K562 (cell line): ENCODE measurements at regions not wholly inside any gene's neighbourhood (a gene's known extent, or its start where the extent isn't known, plus 50 kb on each side); places are given as distances from the start of the nearest gene placed in this dataset.

Experiments used
- ATAC-seq: fragments of 200-7000 bp; cut with Tn5 transposase; 3 replicates; pipeline ENCODE4 v1.9.1; 2020; ENCODE audit warnings: moderate library complexity
- BruUV-seq: library from RNA; stranded (reverse); fragments of 400-500 nt; replicated peaks from 2 replicates; lab custom pipeline; 2021; lab: Mats Ljungman, UMichigan
- CTCF ChIA-PET: fragments of 300-600 bp; formaldehyde crosslinking; extraction: SDS; loops from one replicate; lab custom pipeline; 2021; ENCODE audit warnings: low intra/inter-chr PET ratio; lab: Yijun Ruan, JAX
- POLR2A ChIA-PET: fragments of 300-600, 350-650 bp; sonication (Branson Sonifier 250); formaldehyde crosslinking; extraction: SDS; loops from one replicate; lab custom pipeline; 2021; ENCODE audit warnings: antibody characterized with exemption, inconsistent platforms; lab: Yijun Ruan, JAX
- DNase-seq, 4 experiments: peaks; one replicate each; pipeline versions ENCODE4 v3.0.0 to v3.0.0-alpha.2; 2011 to 2018; ENCODE audit warnings: low spot score in 3 of 4, mixed read lengths in 3 of 4; ENCODE audit errors: extremely low read depth in 1 of 4
- FAIRE-seq: peaks from 2 replicates; lab custom pipeline; 2011; peaks lifted over from hg19 to GRCh38; lab: Jason Lieb, UNC
- H2AFZ ChIP-seq: 2 replicates; pipeline ENCODE4 v1.6.0; 2011; ENCODE audit warnings: low read depth, low read length, control low read depth, inconsistent platforms
- H3K27ac ChIP-seq: fragments of 200-600 bp; 3 replicates; pipeline ENCODE4 v1.8.0; 2011; ENCODE audit warnings: low read depth, mild to moderate bottlenecking, control low read depth, inconsistent platforms, low read length, moderate library complexity, mixed read lengths; ENCODE audit errors: extremely low read depth
- H3K27me3 ChIP-seq, 2 experiments: fragments of 300-600 bp in 1 of 2; 2 replicates in 1 of 2; 3 replicates in 1 of 2; pipeline versions ENCODE4 v1.6.0 to v1.8.0; 2011; ENCODE audit warnings: inconsistent platforms in 2 of 2, low read length in 2 of 2, mild to moderate bottlenecking in 1 of 2, mixed read lengths in 1 of 2, moderate library complexity in 1 of 2; ENCODE audit not compliant: control insufficient read depth in 2 of 2, insufficient read depth in 2 of 2
- H3K36me3 ChIP-seq: fragments of 300-600 bp; 3 replicates; pipeline ENCODE4 v1.8.0; 2011; ENCODE audit warnings: mild to moderate bottlenecking, low read length, inconsistent platforms; ENCODE audit not compliant: control insufficient read depth, insufficient read depth
- H3K4me1 ChIP-seq, 2 experiments: fragments of 200-600 bp in 1 of 2; replicated peaks in 1 of 2; 2 replicates in 1 of 2; 3 replicates in 1 of 2; pipeline versions ENCODE4 v1.5.1 to v1.8.0; 2011; ENCODE audit warnings: inconsistent platforms in 2 of 2, low read length in 2 of 2, mild to moderate bottlenecking in 1 of 2, mixed read lengths in 1 of 2, moderate library complexity in 1 of 2; ENCODE audit not compliant: control insufficient read depth in 2 of 2, insufficient read depth in 2 of 2
- H3K4me2 ChIP-seq: 2 replicates; pipeline ENCODE4 v1.6.1; 2011; ENCODE audit warnings: low read length, control low read depth, inconsistent platforms, mixed read lengths; ENCODE audit not compliant: insufficient read depth
- H3K4me3 ChIP-seq: fragments of 200-600 bp; sonication (generic), shearing (Covaris generic); 2 replicates; pipeline ENCODE4 v1.5.1; 2016; ENCODE audit warnings: control low read depth, inconsistent platforms
- H3K79me2 ChIP-seq: fragments of 200-600 bp; 3 replicates; pipeline ENCODE4 v1.8.0; 2011; ENCODE audit warnings: low read length, inconsistent platforms; ENCODE audit not compliant: control insufficient read depth, insufficient read depth
- H3K9ac ChIP-seq, 2 experiments: 2 replicates each; pipeline versions ENCODE4 v1.6.0 to v1.6.1; 2011; ENCODE audit warnings: low read depth in 2 of 2, low read length in 2 of 2, control low read depth in 1 of 2, inconsistent platforms in 1 of 2, mild to moderate bottlenecking in 1 of 2, mixed read lengths in 1 of 2; ENCODE audit not compliant: insufficient read depth in 1 of 2
- H3K9me1 ChIP-seq: one replicate; pipeline ENCODE4 v1.6.0; 2011; ENCODE audit warnings: inconsistent platforms, mild to moderate bottlenecking, low read length, moderate library complexity; ENCODE audit not compliant: control insufficient read depth, insufficient read depth
- H3K9me3 ChIP-seq: replicated peaks from 2 replicates; pipeline ENCODE4 v1.5.1; 2011; ENCODE audit warnings: low read depth, low read length, inconsistent platforms; ENCODE audit not compliant: control insufficient read depth, insufficient read depth
- H4K20me1 ChIP-seq: replicated peaks from 2 replicates; pipeline ENCODE4 v1.6.1; 2011; ENCODE audit warnings: low read length, inconsistent platforms, mixed read lengths; ENCODE audit not compliant: control insufficient read depth, insufficient read depth
- ATF7 ChIP-seq: fragments of 450-650 bp; IDR thresholded peaks from 2 replicates; pipeline ENCODE4 v1.7.1; 2014; ENCODE audit warnings: mild to moderate bottlenecking, moderate library complexity
- HEY1 ChIP-seq: fragments of 250-450 bp; sonication (Bioruptor Pico); IDR thresholded peaks from 2 replicates; pipeline ENCODE4 v1.5.0; 2020; ENCODE audit warnings: mild to moderate bottlenecking, moderate library complexity, borderline replicate concordance
- MLLT1 ChIP-seq, 2 experiments: fragments of 450-650 bp; IDR thresholded peaks; 2 replicates each; pipeline ENCODE4 v1.6.1; 2016
- SNRNP70 ChIP-seq: fragments of 200-400 bp; formaldehyde crosslinking; optimal IDR thresholded peaks from 2 replicates; pipeline ENCODE3; 2017; ENCODE audit warnings: low read depth, low read length
- ZBTB1 ChIP-seq: sonication (generic); formaldehyde crosslinking; IDR thresholded peaks from 2 replicates; pipeline ENCODE4 v1.8.1; 2023; ENCODE audit warnings: missing genetic modification reagents, low read depth, mild to moderate bottlenecking, borderline replicate concordance
- ZNF146 ChIP-seq: IDR thresholded peaks from one replicate; pipeline ENCODE4 v1.6.1; 2018; ENCODE audit warnings: missing compliant biosample characterization; ENCODE audit not compliant: unreplicated experiment
- ZNF644 ChIP-seq: fragments of 200-800 bp; sonication (Bioruptor generic); IDR thresholded peaks from 2 replicates; pipeline ENCODE4 v1.6.1; 2016; ENCODE audit warnings: low read depth, missing genetic modification characterization, missing compliant biosample characterization
- WGBS: fragments of 100-300 bp; shearing (Covaris generic); methylation state at CpG from one replicate; pipeline ENCODE4 v1.1.6; 2016; ENCODE audit warnings: low coverage, mixed read lengths; ENCODE audit not compliant: insufficient coverage; ENCODE audit errors: missing lambda C conversion rate; 5-methylcytosine and 5-hydroxymethylcytosine counted together
- in situ Hi-C: fragments of 300-500 bp; cut with MboI; formaldehyde crosslinking; loops from 4 replicates; pipeline ENCODE4 v1.15.0; 2018; ENCODE audit warnings: inconsistent platforms, mixed read lengths
- intact Hi-C: fragments of 100-400 bp; cut with micrococcal nuclease; formaldehyde crosslinking; loops from 2 replicates; pipeline ENCODE4 v1.14.2; 2022

DNA sequence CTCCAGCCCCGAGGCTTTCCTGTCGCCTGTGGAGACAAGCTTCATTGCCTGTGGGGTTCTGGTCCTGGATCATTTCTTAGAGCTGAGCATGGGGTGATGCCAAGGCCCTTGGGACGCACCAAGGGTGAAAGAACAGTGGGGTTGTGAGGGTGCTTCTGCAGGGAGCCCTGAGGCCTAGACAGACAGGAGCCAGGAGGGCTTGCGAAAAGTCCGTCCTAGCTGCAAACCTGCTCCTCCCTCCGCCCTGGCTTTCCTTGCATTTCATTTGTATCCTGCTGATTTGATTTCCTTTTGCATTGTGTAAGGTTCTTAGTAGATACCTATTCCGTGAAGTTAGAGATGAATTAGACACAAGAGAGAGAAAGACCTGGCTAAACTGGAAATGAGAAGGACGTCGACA lies 286.9 kb upstream of the C2CD4B start (continued):
- TF ChIP-seq MLLT1 (IDR thresholded peaks at IDR 0.05) = no peak
- TF ChIP-seq ZNF146 = no peak
- TF ChIP-seq HEY1 = no peak
- no peak for TF ChIP-seq ZBTB1 (CRISPR knock-in tag)

DNA sequence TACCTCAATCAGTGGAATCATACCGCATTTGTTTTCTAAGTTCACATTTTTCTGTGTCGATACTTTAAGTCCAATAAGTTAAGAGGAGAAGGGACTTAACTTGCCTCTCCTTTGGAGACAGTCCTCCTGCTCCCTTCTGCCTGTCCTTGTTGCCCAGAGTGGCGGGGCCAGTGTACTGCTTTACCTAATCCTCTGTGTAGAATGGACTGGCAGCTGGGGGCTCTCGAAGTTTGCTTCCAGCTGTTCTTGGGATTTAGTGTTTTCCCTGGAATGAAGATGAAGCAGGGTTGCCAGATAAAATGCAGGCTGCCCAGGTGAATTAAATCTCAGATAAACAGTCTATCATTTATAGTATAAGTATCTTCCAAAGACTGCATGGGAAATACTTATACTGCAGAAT lies 287.6 kb upstream of the C2CD4B start:
- DNase-seq (no peak), FAIRE-seq (no peak), ATAC-seq (no peak)
- in situ Hi-C loops = no loop called here
- Histone ChIP-seq H3K9ac (no peak overlapping the region), H3K36me3 (no peaks in the 10 kb centered on the region), H3K27ac (no peak overlapping the region), H3K9me1 (no peaks in the 10 kb centered on the region), H3K4me2 (no peak overlapping the region), H3K4me1 (no peaks in the 10 kb centered on the region), H2AFZ (no peak overlapping the region), H3K4me3 (no peak overlapping the region), H4K20me1 (0 out of 2 replicates have a peak, but pooled peaks cover 4% of the 10 kb centered on the region), H3K27me3 (peaks cover 22 to 58% of the 10 kb centered on the region in 2 experiments; a peak in 3 of 5 replicates), H3K9me3 (no peaks in the 10 kb centered on the region), H3K79me2 (no peaks in the 10 kb centered on the region)
- no TSS peak for BruUV-seq
- intact Hi-C loops = no loop called here
- TF ChIP-seq SNRNP70 (no peak), ATF7 (no peak), ZNF644 (no peak)
- 0% methylated on average over 4 of the region's 4 CpGs for WGBS
- ChIA-PET CTCF (no interaction called here), POLR2A (no interaction called here)
